ENCODE measurements at regions not wholly inside any gene's neighbourhood (a gene's known extent, or its start where the extent isn't known, plus 50 kb on each side); places are given as distances from the start of the nearest gene placed in this dataset.

GRCh38 chr3:177977381-177978158, 558.7 kb upstream of the KCNMB2 start:
- Histone ChIP-seq H2BK5ac (ENCODE audit: low read depth, low read length) (no peak overlapping the region), H2AK5ac (ENCODE audit: low read depth, low read length) (no peak overlapping the region), H2BK120ac (replicated peaks; ENCODE audit: low read depth, low read length) (no peak overlapping the region), H4K8ac (ENCODE audit: extremely low read depth, insufficient read depth, low read length) (no peak overlapping the region), H4K20me1 (replicated peaks in 1 of 2; ENCODE audit: control insufficient read depth in 1 of 2, insufficient read depth in 2 of 2, low read length in 2 of 2) (no peaks in the 10 kb centered on the region), H3K23ac (ENCODE audit: insufficient read length) (no peak overlapping the region), H3K4me1 (replicated peaks in 1 of 4; ENCODE audit: control insufficient read depth in 3 of 4, insufficient read depth in 4 of 4, low read length in 3 of 4) (peaks cover 0 to 2% (median 0%) of the 10 kb centered on the region in 4 experiments; a peak in 1 of 7 replicates), H2BK15ac (ENCODE audit: low read length) (no peak overlapping the region), H3K36me3 (ENCODE audit: control insufficient read depth in 2 of 4, insufficient read depth in 4 of 4, low read length in 3 of 4) (no peaks in the 10 kb centered on the region), H3K23me2 (ENCODE audit: low read depth, low read length) (no peaks in the 10 kb centered on the region), H2BK20ac (ENCODE audit: low read length) (no peak overlapping the region), H3K27ac (ENCODE audit: low read depth, low read length) (no peak overlapping the region), H4K91ac (replicated peaks; ENCODE audit: insufficient read length, low read length) (no peak overlapping the region), H3K4me2 (ENCODE audit: insufficient read depth in 1 of 2, low read depth in 2 of 2, low read length in 2 of 2) (no peak overlapping the region), H3K79me1 (ENCODE audit: low read depth, low read length) (no peaks in the 10 kb centered on the region), H3K79me2 (ENCODE audit: control insufficient read depth in 1 of 2, insufficient read depth in 2 of 2, low read length in 2 of 2) (no peaks in the 10 kb centered on the region), H3K27me3 (replicated peaks in 1 of 4; ENCODE audit: control insufficient read depth in 3 of 4, extremely low read depth in 1 of 4, insufficient read depth in 3 of 4, low read length in 3 of 4) (no peaks in the 10 kb centered on the region), H2BK12ac (ENCODE audit: low read depth, low read length) (no peak overlapping the region), H3K18ac (ENCODE audit: extremely low read depth, low read length) (no peak overlapping the region), H3K4me3 (ENCODE audit: extremely low read depth in 1 of 4, insufficient read depth in 2 of 4, low read depth in 3 of 4, low read length in 4 of 4) (no peak overlapping the region), H4K5ac (ENCODE audit: insufficient read length, low read depth, low read length) (no peak overlapping the region), H3K56ac (replicated peaks; ENCODE audit: insufficient read length, low read depth, low read length) (no peak overlapping the region), H2AFZ (ENCODE audit: low read length) (no peak overlapping the region), H3K9me3 (ENCODE audit: insufficient read depth in 2 of 2, low read depth in 1 of 2, low read length in 1 of 2) (no peaks in the 10 kb centered on the region), H3K4ac (replicated peaks; ENCODE audit: insufficient read length, low read depth, low read length) (no peak overlapping the region), H3K14ac (ENCODE audit: insufficient read length) (no peak overlapping the region), H3K9ac (replicated peaks in 1 of 4; ENCODE audit: extremely low read depth in 1 of 4, low read depth in 3 of 4, low read length in 3 of 4) (no peak overlapping the region)
- no peak for TF ChIP-seq NRF1 (IDR thresholded peaks at IDR 0.05; ENCODE audit: low read depth, low read length)
- TF ChIP-seq GTF2F1 (IDR thresholded peaks at IDR 0.05; ENCODE audit: borderline replicate concordance, low read depth, low read length): no peak
- no peak for TF ChIP-seq EP300 (IDR thresholded peaks at IDR 0.05; ENCODE audit: borderline replicate concordance in 1 of 2, low read depth in 2 of 2, low read length in 2 of 2)
- TF ChIP-seq JUND (IDR thresholded peaks at IDR 0.05; ENCODE audit: low read length): no peak
- TF ChIP-seq RNF2 (IDR thresholded peaks at IDR 0.05; ENCODE audit: borderline replicate concordance, low read depth, low read length, missing control alignments, poor library complexity, severe bottlenecking): no peak
- no peak for TF ChIP-seq CTBP2 (IDR thresholded peaks at IDR 0.05; ENCODE audit: borderline replicate concordance, insufficient read depth, insufficient read length, low read length)
- TF ChIP-seq BACH1 (IDR thresholded peaks at IDR 0.05; ENCODE audit: low read length): no peak
- no peak for TF ChIP-seq TEAD4 (IDR thresholded peaks at IDR 0.05; ENCODE audit: low read depth, low read length)
- TF ChIP-seq SRF (IDR thresholded peaks at IDR 0.05; ENCODE audit: low read depth, low read length): no peak
- TF ChIP-seq KDM1A (IDR thresholded peaks at IDR 0.05; ENCODE audit: borderline replicate concordance, low read length): no peak
- POLR2A ChIA-PET (ENCODE audit: partially characterized antibody): no interaction called here
- CTCF ChIA-PET (ENCODE audit: partially characterized antibody): no interaction called here
- FAIRE-seq: no peak
- WGBS, 2 experiments (ENCODE audit: extremely low coverage in 1 of 2, insufficient coverage in 1 of 2, insufficient read length in 1 of 2, insufficient replicate concordance in 2 of 2, low coverage in 1 of 2, low lambda C conversion rate in 2 of 2, missing lambda C conversion rate in 1 of 2): 88% methylated on average over 2 of the region's 2 CpGs; no CpG with 5 or more reads in 1 of the 2 experiments
- no peak for DNase-seq (ENCODE audit: low read depth in 1 of 2, low spot score in 2 of 2)
